K562 (cell line): ENCODE measurements at regions not wholly inside any gene's neighbourhood (a gene's known extent, or its start where the extent isn't known, plus 50 kb on each side); places are given as distances from the start of the nearest gene placed in this dataset.

Experiments used
- RFX7 ChIP-seq: fragments of 250-450 bp; sonication (Bioruptor Pico); IDR thresholded peaks from 2 replicates; pipeline ENCODE4 v1.5.1; 2021; ENCODE audit warnings: mild to moderate bottlenecking
- ZSCAN29 ChIP-seq: fragments of 450-650 bp; IDR thresholded peaks from 2 replicates; pipeline ENCODE4 v1.6.1; 2017
- TF ChIP-seq, protein P1 (sequence below), 2 experiments: fragments of 450-650 bp; formaldehyde crosslinking in 1 of 2; IDR thresholded peaks; 2 replicates each; pipeline versions ENCODE4 v1.4.0 to v1.6.1; 2014 to 2020; ENCODE audit warnings: mild to moderate bottlenecking in 2 of 2, borderline replicate concordance in 1 of 2, low read depth in 1 of 2

GRCh38 chr4:181538431-181538830, 704.8 kb upstream of the TENM3 start:
- TF ChIP-seq, protein P1, sequence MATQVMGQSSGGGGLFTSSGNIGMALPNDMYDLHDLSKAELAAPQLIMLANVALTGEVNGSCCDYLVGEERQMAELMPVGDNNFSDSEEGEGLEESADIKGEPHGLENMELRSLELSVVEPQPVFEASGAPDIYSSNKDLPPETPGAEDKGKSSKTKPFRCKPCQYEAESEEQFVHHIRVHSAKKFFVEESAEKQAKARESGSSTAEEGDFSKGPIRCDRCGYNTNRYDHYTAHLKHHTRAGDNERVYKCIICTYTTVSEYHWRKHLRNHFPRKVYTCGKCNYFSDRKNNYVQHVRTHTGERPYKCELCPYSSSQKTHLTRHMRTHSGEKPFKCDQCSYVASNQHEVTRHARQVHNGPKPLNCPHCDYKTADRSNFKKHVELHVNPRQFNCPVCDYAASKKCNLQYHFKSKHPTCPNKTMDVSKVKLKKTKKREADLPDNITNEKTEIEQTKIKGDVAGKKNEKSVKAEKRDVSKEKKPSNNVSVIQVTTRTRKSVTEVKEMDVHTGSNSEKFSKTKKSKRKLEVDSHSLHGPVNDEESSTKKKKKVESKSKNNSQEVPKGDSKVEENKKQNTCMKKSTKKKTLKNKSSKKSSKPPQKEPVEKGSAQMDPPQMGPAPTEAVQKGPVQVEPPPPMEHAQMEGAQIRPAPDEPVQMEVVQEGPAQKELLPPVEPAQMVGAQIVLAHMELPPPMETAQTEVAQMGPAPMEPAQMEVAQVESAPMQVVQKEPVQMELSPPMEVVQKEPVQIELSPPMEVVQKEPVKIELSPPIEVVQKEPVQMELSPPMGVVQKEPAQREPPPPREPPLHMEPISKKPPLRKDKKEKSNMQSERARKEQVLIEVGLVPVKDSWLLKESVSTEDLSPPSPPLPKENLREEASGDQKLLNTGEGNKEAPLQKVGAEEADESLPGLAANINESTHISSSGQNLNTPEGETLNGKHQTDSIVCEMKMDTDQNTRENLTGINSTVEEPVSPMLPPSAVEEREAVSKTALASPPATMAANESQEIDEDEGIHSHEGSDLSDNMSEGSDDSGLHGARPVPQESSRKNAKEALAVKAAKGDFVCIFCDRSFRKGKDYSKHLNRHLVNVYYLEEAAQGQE (IDR thresholded peaks at IDR 0.05; ENCODE audit: borderline replicate concordance), result no peak
- TF ChIP-seq, protein P1 (CRISPR knock-in tag; IDR thresholded peaks at IDR 0.05; ENCODE audit: low read depth), result no peak
- TF ChIP-seq ZSCAN29, result no peak
- TF ChIP-seq RFX7 (CRISPR knock-in tag), result no peak
